ENCODE measurements at regions not wholly inside any gene's neighbourhood (a gene's known extent, or its start where the extent isn't known, plus 50 kb on each side); places are given as distances from the start of the nearest gene placed in this dataset.

DNA sequence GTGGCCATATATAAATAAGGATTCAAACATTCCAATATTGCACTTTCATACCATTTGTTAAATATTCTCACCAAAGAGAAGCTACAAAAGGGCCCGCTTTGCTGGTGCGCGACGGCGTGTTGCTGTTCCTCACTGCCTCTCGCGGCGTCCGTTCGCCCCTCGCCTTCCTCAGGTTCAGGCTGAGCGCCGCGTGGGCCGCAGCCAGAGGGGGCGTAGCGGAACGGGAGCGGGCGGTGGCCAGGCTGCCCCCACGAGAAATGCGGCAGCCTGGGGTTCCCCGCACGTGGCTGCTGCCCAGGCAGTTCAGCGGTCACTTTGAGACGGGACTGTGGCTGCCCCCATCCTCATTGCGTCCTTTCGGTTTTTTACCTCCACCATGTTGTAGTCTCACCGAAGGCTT, 67.3 kb upstream of the VWDE start:
- Histone ChIP-seq H3K36me3 (no peaks in the 10 kb centered on the region), H3K27me3 (no peaks in the 10 kb centered on the region), H3K9me3 (no peaks in the 10 kb centered on the region), H3K4me3 (no peak overlapping the region), H3K27ac (no peak overlapping the region), H3K4me1 (no peaks in the 10 kb centered on the region)
- WGBS, 5 donors, result 93 to 97% (median 97%) methylated on average over 29 of the region's 29 CpGs
- intact Hi-C loops (cut with DNase I; ENCODE audit: low total_unique reads), result no loop called here
- TF ChIP-seq, protein P1, sequence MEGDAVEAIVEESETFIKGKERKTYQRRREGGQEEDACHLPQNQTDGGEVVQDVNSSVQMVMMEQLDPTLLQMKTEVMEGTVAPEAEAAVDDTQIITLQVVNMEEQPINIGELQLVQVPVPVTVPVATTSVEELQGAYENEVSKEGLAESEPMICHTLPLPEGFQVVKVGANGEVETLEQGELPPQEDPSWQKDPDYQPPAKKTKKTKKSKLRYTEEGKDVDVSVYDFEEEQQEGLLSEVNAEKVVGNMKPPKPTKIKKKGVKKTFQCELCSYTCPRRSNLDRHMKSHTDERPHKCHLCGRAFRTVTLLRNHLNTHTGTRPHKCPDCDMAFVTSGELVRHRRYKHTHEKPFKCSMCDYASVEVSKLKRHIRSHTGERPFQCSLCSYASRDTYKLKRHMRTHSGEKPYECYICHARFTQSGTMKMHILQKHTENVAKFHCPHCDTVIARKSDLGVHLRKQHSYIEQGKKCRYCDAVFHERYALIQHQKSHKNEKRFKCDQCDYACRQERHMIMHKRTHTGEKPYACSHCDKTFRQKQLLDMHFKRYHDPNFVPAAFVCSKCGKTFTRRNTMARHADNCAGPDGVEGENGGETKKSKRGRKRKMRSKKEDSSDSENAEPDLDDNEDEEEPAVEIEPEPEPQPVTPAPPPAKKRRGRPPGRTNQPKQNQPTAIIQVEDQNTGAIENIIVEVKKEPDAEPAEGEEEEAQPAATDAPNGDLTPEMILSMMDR (IDR thresholded peaks at IDR 0.05), result no peak
- no peak for TF ChIP-seq POLR2AphosphoS5 (IDR thresholded peaks at IDR 0.05)
- no peak for TF ChIP-seq POLR2A (IDR thresholded peaks at IDR 0.05)
- TF ChIP-seq EP300 (IDR thresholded peaks at IDR 0.05), result no peak
- DNase-seq, result no peak

DNA sequence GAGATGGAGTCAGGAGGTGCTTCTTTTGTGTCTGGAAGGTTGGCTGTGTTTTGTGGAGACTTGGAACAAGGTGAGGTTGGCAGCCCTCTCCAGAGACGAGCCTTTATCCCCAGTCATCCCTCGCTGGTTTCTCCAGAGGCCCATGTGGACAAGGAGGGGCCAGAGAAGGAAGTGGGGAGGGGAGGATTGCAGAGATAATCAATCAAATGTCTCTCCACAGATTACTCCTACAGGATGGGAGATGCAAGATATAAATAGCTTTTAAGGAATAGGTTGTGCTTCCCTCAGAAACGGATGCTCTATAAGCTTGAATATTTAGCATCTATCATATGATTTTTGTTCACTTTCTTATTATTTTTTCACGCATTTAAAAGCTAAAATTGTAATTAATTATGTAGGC, 70.4 kb upstream of the VWDE start:
- no peaks in the 10 kb centered on the region for H3K27me3 ChIP-seq
- TF ChIP-seq, protein P1 (IDR thresholded peaks at IDR 0.05), result no peak
- TF ChIP-seq POLR2AphosphoS5 (IDR thresholded peaks at IDR 0.05) (no peak), EP300 (IDR thresholded peaks at IDR 0.05) (no peak), POLR2A (IDR thresholded peaks at IDR 0.05) (no peak)
- H3K9me3 ChIP-seq, result no peaks in the 10 kb centered on the region
- no peaks in the 10 kb centered on the region for H3K4me1 ChIP-seq
- no peak overlapping the region for H3K27ac ChIP-seq
- DNase-seq, result no peak
- no peaks in the 10 kb centered on the region for H3K36me3 ChIP-seq
- WGBS, 5 donors, result 55 to 71% (median 69%) methylated on average over 4 of the region's 4 CpGs
- H3K4me3 ChIP-seq, result no peak overlapping the region
- intact Hi-C loops (cut with DNase I; ENCODE audit: low total_unique reads), result no loop called here

DNA sequence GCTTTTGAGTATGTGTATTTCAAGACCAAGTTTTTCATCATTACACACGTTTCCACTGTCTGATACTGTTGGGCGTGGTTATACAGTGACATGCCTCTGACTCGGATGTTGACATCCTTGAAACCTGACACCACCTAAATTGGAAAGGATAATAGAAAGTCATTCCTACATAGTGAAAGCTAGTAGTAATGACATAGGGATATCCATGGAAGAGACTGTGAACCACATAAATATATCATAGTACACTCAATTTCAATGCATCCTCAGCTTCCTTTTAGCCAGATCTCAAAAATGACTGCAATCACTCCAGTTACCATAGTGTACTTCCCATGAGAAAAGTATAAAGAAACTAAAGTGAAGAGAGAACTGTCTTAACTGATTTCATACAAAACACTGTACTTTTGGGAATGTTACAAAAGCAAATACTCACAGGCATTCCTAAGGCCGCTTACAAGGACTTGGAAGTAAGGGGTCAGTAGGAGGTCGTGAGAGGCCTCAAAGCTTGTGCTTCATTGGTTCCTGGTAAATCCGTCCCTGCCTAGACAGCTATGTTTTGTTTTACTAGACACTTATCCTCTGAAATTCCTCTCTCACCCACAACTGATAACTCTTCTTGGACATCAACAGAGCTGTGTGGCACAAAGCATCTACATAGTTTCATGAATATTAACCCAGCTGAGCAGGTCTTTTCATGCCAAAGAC, 71.8 kb upstream of the VWDE start:
- H3K9me3 ChIP-seq, result no peaks in the 10 kb centered on the region
- no peak for TF ChIP-seq EP300 (IDR thresholded peaks at IDR 0.05)
- TF ChIP-seq POLR2AphosphoS5 (IDR thresholded peaks at IDR 0.05), result no peak
- no peak for TF ChIP-seq POLR2A (IDR thresholded peaks at IDR 0.05)
- TF ChIP-seq, protein P1 (IDR thresholded peaks at IDR 0.05), result no peak
- H3K36me3 ChIP-seq, result no peaks in the 10 kb centered on the region
- H3K4me3 ChIP-seq, result no peak overlapping the region
- intact Hi-C loops (cut with DNase I; ENCODE audit: low total_unique reads), result no loop called here
- DNase-seq, result peak in 1 of 2 donors; percentile 6
- no peaks in the 10 kb centered on the region for H3K27me3 ChIP-seq
- H3K27ac ChIP-seq, result no peak overlapping the region
- H3K4me1 ChIP-seq, result no peaks in the 10 kb centered on the region
- 50 to 61% (median 56%) methylated on average over 6 of the region's 6 CpGs for WGBS, 5 donors

DNA sequence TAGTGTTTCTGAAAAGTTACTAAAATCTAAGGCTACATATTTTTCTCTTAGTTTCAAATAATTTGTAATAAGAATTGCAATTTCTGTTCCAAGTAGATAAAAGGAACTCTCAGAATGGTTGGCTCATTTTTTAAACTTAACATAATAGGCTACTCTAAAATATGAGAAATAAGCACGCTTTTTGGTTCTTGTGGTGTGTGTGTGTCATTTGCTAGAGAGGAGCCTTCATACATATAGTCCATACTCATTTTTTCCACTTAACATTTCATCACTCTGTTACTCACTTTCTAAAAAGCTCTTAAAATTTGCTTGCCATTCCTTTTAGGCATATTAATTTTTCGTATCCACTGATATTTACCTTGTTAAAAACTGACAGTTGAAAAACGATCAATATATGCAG, 74.0 kb upstream of the VWDE start:
- Histone ChIP-seq H3K4me3 (no peak overlapping the region), H3K4me1 (no peaks in the 10 kb centered on the region), H3K9me3 (no peaks in the 10 kb centered on the region), H3K27ac (no peak overlapping the region), H3K36me3 (no peaks in the 10 kb centered on the region), H3K27me3 (no peaks in the 10 kb centered on the region)
- intact Hi-C loops (cut with DNase I; ENCODE audit: low total_unique reads), result no loop called here
- WGBS, 5 donors, result 56 to 83% (median 77%) methylated on average over 3 of the region's 3 CpGs
- DNase-seq, result no peak
- TF ChIP-seq POLR2A (IDR thresholded peaks at IDR 0.05) (no peak), POLR2AphosphoS5 (IDR thresholded peaks at IDR 0.05) (no peak), EP300 (IDR thresholded peaks at IDR 0.05) (no peak)
- TF ChIP-seq, protein P1 (IDR thresholded peaks at IDR 0.05), result no peak

All from stomach (tissue), 8 donors.